MCF 10A (cell line): ENCODE measurements at regions not wholly inside any gene's neighbourhood (a gene's known extent, or its start where the extent isn't known, plus 50 kb on each side); places are given as distances from the start of the nearest gene placed in this dataset.

Experiments used
- BruUV-seq: library from RNA; stranded (reverse); fragments of 400-500 nt; replicated peaks from 2 replicates; lab custom pipeline; 2021; lab: Mats Ljungman, UMichigan
- CTCF ChIA-PET: fragments of 300-600 bp; sonication (Branson Sonifier 250); formaldehyde crosslinking; extraction: SDS; loops from one replicate; lab custom pipeline; 2021; ENCODE audit warnings: antibody characterized with exemption, inconsistent platforms; lab: Yijun Ruan, JAX
- POLR2A ChIA-PET: fragments of 300-600, 350-650 bp; sonication (Branson Sonifier 250); formaldehyde crosslinking; extraction: SDS; loops from one replicate; lab custom pipeline; 2020; ENCODE audit warnings: antibody characterized with exemption, inconsistent platforms; lab: Yijun Ruan, JAX
- DNase-seq: peaks from one replicate; pipeline ENCODE4 v3.0.0-alpha.2; 2018; ENCODE audit not compliant: unreplicated experiment
- H3K27ac Mint-ChIP-seq: one replicate; pipeline ENCODE4 v1.8.0; 2022; ENCODE audit warnings: mild to moderate bottlenecking, low read depth, mixed read lengths; ENCODE audit not compliant: unreplicated experiment
- H3K27me3 Mint-ChIP-seq: one replicate; pipeline ENCODE4 v1.8.0; 2022; ENCODE audit warnings: mixed read lengths; ENCODE audit not compliant: insufficient read depth, unreplicated experiment
- H3K36me3 Mint-ChIP-seq: one replicate; pipeline ENCODE4 v1.8.0; 2022; ENCODE audit warnings: mild to moderate bottlenecking, moderate library complexity, mixed read lengths; ENCODE audit not compliant: insufficient read depth, unreplicated experiment
- H3K4me1 Mint-ChIP-seq: one replicate; pipeline ENCODE4 v1.8.0; 2022; ENCODE audit warnings: mixed read lengths; ENCODE audit not compliant: insufficient read depth, unreplicated experiment
- H3K4me3 Mint-ChIP-seq: one replicate; pipeline ENCODE4 v1.8.0; 2022; ENCODE audit warnings: mild to moderate bottlenecking, moderate library complexity, mixed read lengths; ENCODE audit not compliant: unreplicated experiment
- H3K9me3 Mint-ChIP-seq: one replicate; pipeline ENCODE4 v1.8.0; 2022; ENCODE audit warnings: mixed read lengths; ENCODE audit not compliant: unreplicated experiment
- intact Hi-C: fragments of 100-400 bp; cut with micrococcal nuclease; formaldehyde crosslinking; loops from 2 replicates; pipeline ENCODE4 v1.14.1; 2022
- TF ChIP-seq, protein P1 (sequence below): fragments of 200-600 bp; IDR thresholded peaks from one replicate; pipeline ENCODE4 v1.8.0; 2022; ENCODE audit warnings: antibody characterized with exemption, mild to moderate bottlenecking; ENCODE audit not compliant: unreplicated experiment

DNA sequence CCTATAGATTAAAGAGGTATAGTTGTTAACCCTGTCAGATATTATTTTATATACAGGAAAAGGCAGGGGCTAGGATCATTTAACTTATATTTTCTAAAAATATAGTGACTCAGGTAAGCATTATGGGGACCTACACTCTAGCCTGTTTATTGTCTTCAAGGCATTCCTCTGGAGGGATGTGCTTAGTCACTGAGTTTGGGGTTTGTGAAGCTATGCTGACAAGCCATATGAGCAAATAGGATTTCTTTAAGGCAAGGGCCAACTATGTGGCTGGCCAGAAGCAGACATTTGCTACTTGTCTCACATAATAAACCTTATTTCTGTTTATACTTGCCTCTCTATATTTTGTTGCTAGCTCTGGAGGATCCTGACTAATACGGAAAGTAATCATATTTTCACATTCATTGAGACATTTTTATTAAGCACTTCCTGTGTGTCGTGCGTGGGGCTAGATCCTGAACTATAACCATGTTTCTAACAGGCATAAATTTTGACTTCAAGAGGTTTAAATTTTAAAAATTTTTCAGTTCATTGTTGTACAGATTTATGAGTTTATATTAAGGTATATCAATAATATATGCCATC, 153.4 kb downstream of the OTOL1 start:
- intact Hi-C loops, result no loop called here
- no peak overlapping the region for H3K27ac Mint-ChIP-seq
- no peaks in the 10 kb centered on the region for H3K27me3 Mint-ChIP-seq
- ChIA-PET POLR2A (no interaction called here), CTCF (interaction anchor here (0.5 kb wide), 1 partner anchor 71 kb away, joined by 5 read pairs; no protein-coding TSS in a partner anchor)
- TF ChIP-seq, protein P1, sequence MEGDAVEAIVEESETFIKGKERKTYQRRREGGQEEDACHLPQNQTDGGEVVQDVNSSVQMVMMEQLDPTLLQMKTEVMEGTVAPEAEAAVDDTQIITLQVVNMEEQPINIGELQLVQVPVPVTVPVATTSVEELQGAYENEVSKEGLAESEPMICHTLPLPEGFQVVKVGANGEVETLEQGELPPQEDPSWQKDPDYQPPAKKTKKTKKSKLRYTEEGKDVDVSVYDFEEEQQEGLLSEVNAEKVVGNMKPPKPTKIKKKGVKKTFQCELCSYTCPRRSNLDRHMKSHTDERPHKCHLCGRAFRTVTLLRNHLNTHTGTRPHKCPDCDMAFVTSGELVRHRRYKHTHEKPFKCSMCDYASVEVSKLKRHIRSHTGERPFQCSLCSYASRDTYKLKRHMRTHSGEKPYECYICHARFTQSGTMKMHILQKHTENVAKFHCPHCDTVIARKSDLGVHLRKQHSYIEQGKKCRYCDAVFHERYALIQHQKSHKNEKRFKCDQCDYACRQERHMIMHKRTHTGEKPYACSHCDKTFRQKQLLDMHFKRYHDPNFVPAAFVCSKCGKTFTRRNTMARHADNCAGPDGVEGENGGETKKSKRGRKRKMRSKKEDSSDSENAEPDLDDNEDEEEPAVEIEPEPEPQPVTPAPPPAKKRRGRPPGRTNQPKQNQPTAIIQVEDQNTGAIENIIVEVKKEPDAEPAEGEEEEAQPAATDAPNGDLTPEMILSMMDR, result no peak
- DNase-seq, result no peak
- peaks cover 9% of the 10 kb centered on the region for H3K4me1 Mint-ChIP-seq
- no peak overlapping the region for H3K4me3 Mint-ChIP-seq
- peaks cover 8% of the 10 kb centered on the region for H3K9me3 Mint-ChIP-seq
- no TSS peak for BruUV-seq
- no peaks in the 10 kb centered on the region for H3K36me3 Mint-ChIP-seq

GRCh38 chr3:161657786-161658185, 161.2 kb downstream of the OTOL1 start:
- no peak for DNase-seq
- H3K36me3 Mint-ChIP-seq, result no peaks in the 10 kb centered on the region
- H3K27ac Mint-ChIP-seq, result no peak overlapping the region
- TF ChIP-seq, protein P1, result no peak
- ChIA-PET POLR2A (no interaction called here), CTCF (no interaction called here)
- peaks cover 8% of the 10 kb centered on the region for H3K9me3 Mint-ChIP-seq
- H3K4me1 Mint-ChIP-seq, result no peaks in the 10 kb centered on the region
- BruUV-seq, result no TSS peak
- H3K4me3 Mint-ChIP-seq, result no peak overlapping the region
- intact Hi-C loops, result no loop called here
- H3K27me3 Mint-ChIP-seq, result no peaks in the 10 kb centered on the region

- TF ChIP-seq, protein P1, result no peak
- Mint-ChIP-seq H3K36me3 (no peaks in the 10 kb centered on the region), H3K27ac (no peak overlapping the region), H3K4me3 (no peak overlapping the region), H3K4me1 (no peaks in the 10 kb centered on the region), H3K9me3 (no peaks in the 10 kb centered on the region), H3K27me3 (no peaks in the 10 kb centered on the region)
- ChIA-PET POLR2A (no interaction called here), CTCF (no interaction called here)
- DNase-seq, result no peak
- BruUV-seq, result no TSS peak
- intact Hi-C loops, result no loop called here
Observed at GRCh38 chr3:161671141-161671540, 174.5 kb downstream of the OTOL1 start.

DNA sequence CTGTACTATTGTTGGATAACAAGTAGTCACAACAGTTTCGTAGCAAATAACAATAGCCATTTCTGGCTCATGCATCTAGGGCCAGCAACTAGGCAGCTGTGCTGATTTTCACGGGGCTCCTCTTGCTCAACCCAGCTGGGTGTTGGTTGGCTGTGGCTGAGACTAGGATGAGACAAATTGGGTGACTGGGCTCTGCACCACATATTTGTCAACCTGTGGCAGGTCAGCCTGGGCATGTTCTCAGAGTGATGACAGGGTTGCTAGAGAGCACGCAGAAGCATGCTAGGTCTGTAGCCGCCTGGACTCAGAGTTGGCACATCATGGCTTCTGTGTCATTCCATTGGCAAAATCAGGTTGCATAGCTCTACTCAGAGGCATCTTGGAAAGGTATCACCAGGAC, 175.9 kb downstream of the OTOL1 start:
- Mint-ChIP-seq H3K27me3 (no peaks in the 10 kb centered on the region), H3K4me1 (no peaks in the 10 kb centered on the region), H3K27ac (no peak overlapping the region), H3K9me3 (no peaks in the 10 kb centered on the region), H3K4me3 (no peak overlapping the region), H3K36me3 (no peaks in the 10 kb centered on the region)
- CTCF ChIA-PET, result no interaction called here
- no TSS peak for BruUV-seq
- TF ChIP-seq, protein P1, result no peak
- POLR2A ChIA-PET, result interaction anchor here (0.8 kb wide), 1 partner anchor 12 kb away, joined by 3 read pairs; no protein-coding TSS in a partner anchor
- intact Hi-C loops, result no loop called here
- peak; percentile 34 for DNase-seq
